Epithelial cell of proximal tubule (primary cell): ENCODE measurements at regions not wholly inside any gene's neighbourhood (a gene's known extent, or its start where the extent isn't known, plus 50 kb on each side); places are given as distances from the start of the nearest gene placed in this dataset.
A peak's percentile ranks its signal among the peaks of the same experiment; 100 is the strongest.

ENCODE experiments used
- DNase-seq: peaks from one replicate; pipeline ENCODE4 v3.0.0-alpha.2; 2011; ENCODE audit warnings: low read depth
- H3K4me3 ChIP-seq: 2 replicates; pipeline ENCODE4 v1.5.1; 2011; ENCODE audit warnings: low read depth, mild to moderate bottlenecking, low read length
- TF ChIP-seq, protein P1 (sequence below): conservative IDR thresholded peaks from 2 replicates; pipeline ENCODE4 v1.5.1; 2012; ENCODE audit warnings: low read depth, mild to moderate bottlenecking, low read length

GRCh38 chr1:230591678-230592077 lies 50.6 kb upstream of the COG2 start:
- TF ChIP-seq, protein P1, sequence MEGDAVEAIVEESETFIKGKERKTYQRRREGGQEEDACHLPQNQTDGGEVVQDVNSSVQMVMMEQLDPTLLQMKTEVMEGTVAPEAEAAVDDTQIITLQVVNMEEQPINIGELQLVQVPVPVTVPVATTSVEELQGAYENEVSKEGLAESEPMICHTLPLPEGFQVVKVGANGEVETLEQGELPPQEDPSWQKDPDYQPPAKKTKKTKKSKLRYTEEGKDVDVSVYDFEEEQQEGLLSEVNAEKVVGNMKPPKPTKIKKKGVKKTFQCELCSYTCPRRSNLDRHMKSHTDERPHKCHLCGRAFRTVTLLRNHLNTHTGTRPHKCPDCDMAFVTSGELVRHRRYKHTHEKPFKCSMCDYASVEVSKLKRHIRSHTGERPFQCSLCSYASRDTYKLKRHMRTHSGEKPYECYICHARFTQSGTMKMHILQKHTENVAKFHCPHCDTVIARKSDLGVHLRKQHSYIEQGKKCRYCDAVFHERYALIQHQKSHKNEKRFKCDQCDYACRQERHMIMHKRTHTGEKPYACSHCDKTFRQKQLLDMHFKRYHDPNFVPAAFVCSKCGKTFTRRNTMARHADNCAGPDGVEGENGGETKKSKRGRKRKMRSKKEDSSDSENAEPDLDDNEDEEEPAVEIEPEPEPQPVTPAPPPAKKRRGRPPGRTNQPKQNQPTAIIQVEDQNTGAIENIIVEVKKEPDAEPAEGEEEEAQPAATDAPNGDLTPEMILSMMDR, result no peak
- no peak for DNase-seq

GRCh38 chr1:230589951-230590350 lies 52.3 kb upstream of the COG2 start:
- TF ChIP-seq, protein P1, result no peak
- DNase-seq, result no peak
- H3K4me3 ChIP-seq, result no peak overlapping the region

More at GRCh38 chr1:230591678-230592077, 50.6 kb upstream of the COG2 start:
- H3K4me3 ChIP-seq, result no peak overlapping the region

DNA sequence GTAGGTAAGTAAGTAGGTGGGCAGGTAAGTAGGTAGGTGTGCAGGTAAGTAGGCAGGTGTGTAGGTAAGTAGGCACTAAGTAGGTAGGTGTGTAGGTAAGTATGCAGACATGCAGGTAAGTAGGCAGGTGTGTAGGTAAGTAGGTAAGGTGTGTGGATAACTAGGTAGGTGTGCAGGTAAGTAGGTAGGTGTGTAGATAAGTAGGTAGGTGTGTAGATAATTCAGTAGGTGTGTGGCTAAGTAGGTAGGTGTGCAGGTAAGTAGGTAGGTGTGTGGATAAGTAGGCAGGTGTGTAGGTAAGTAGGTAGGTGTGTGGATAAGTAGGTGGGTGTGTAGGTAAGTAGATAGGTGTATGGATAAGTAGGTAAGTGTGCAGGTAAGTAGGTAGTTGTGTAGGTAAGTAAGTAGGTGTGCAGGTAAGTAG lies 53.9 kb upstream of the COG2 start:
- no peak for DNase-seq
- TF ChIP-seq, protein P1, result no peak
- no peak overlapping the region for H3K4me3 ChIP-seq

- no peak for DNase-seq
- TF ChIP-seq, protein P1, result no peak
Measured at GRCh38 chr1:230587061-230587460, 55.2 kb upstream of the COG2 start.

DNA sequence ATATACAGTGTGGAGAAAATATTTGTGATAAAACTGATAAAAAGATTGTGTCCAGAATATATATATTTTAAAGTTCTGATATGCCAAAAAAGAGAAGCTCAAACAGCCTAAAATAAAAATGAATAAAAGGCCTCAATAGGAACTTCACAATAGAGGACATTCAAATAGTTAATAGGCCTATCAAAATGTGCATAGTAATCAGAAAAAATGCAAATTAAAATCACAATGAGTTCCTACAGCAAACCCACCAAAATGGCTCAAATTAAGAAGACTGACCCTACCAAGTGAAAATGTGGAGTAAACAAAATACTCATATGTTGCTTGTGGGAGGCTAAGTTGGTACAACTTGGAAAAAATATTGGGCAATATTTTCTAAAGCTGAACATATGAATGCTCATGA lies 57.6 kb upstream of the COG2 start:
- DNase-seq, result no peak
- TF ChIP-seq, protein P1, result no peak
- H3K4me3 ChIP-seq, result no peak overlapping the region

More at GRCh38 chr1:230587061-230587460, 55.2 kb upstream of the COG2 start:
- H3K4me3 ChIP-seq, result no peak overlapping the region

GRCh38 chr1:230581446-230582079 lies 60.7 kb upstream of the COG2 start:
- DNase-seq, result no peak
- no peak overlapping the region for H3K4me3 ChIP-seq
- TF ChIP-seq, protein P1, result peak; percentile 37

GRCh38 chr1:230578616-230579015 lies 63.7 kb upstream of the COG2 start:
- TF ChIP-seq, protein P1, result no peak
- no peak for DNase-seq
- H3K4me3 ChIP-seq, result no peak overlapping the region
